Endometrium (tissue), 2 donors: ENCODE measurements at regions not wholly inside any gene's neighbourhood (a gene's known extent, or its start where the extent isn't known, plus 50 kb on each side); places are given as distances from the start of the nearest gene placed in this dataset.

Experiments
- FAIRE-seq: peaks from 2 replicates; lab custom pipeline; 2012; peaks lifted over from hg19 to GRCh38; lab: Jason Lieb, UNC
- donor health status: control.
- donor health status: control.

GRCh38 chr4:141403782-141404181 lies 183.1 kb downstream of the ZNF330 start:
- FAIRE-seq = no peak

GRCh38 chr4:141406237-141406636 lies 185.5 kb downstream of the ZNF330 start:
- no peak for FAIRE-seq

GRCh38 chr4:141409556-141409955 lies 188.9 kb downstream of the ZNF330 start:
- FAIRE-seq = no peak

GRCh38 chr4:141410839-141411238 lies 190.1 kb downstream of the ZNF330 start:
- no peak for FAIRE-seq

GRCh38 chr4:141411936-141412335 lies 191.2 kb downstream of the ZNF330 start:
- peak; percentile 94 for FAIRE-seq

GRCh38 chr4:141413366-141413765 lies 192.7 kb downstream of the ZNF330 start:
- no peak for FAIRE-seq

- no peak for FAIRE-seq
These were observed 195.0 kb downstream of the ZNF330 start for GRCh38 chr4:141415651-141416050.

GRCh38 chr4:141416219-141416618 lies 195.5 kb downstream of the ZNF330 start:
- FAIRE-seq = no peak

- FAIRE-seq = peak; percentile 67
These were observed 196.1 kb downstream of the ZNF330 start for GRCh38 chr4:141416677-141417363.

- no peak for FAIRE-seq
These were observed 196.7 kb downstream of the ZNF330 start for GRCh38 chr4:141417387-141417786.

- no peak for FAIRE-seq
These were observed 204.4 kb downstream of the ZNF330 start for GRCh38 chr4:141425124-141425523.

GRCh38 chr4:141427726-141428296 lies 207.1 kb downstream of the ZNF330 start:
- no peak for FAIRE-seq

- FAIRE-seq = no peak
These were observed 206.4 kb upstream of the IL15 start for GRCh38 chr4:141429933-141430332.

- no peak for FAIRE-seq
These were observed 205.7 kb upstream of the IL15 start for GRCh38 chr4:141430686-141431085.

GRCh38 chr4:141432000-141432712 lies 204.2 kb upstream of the IL15 start:
- no peak for FAIRE-seq

GRCh38 chr4:141435446-141436225 lies 200.7 kb upstream of the IL15 start:
- FAIRE-seq = peak; percentile 85

GRCh38 chr4:141439223-141439622 lies 197.2 kb upstream of the IL15 start:
- no peak for FAIRE-seq

- FAIRE-seq = no peak
These were observed 188.6 kb upstream of the IL15 start for GRCh38 chr4:141447761-141448160.

GRCh38 chr4:141448490-141448889 lies 187.9 kb upstream of the IL15 start:
- no peak for FAIRE-seq

- no peak for FAIRE-seq
These were observed 186.5 kb upstream of the IL15 start for GRCh38 chr4:141449927-141450326.

- FAIRE-seq = no peak
These were observed 180.7 kb upstream of the IL15 start for GRCh38 chr4:141455651-141456050.

- FAIRE-seq = no peak
These were observed 178.7 kb upstream of the IL15 start for GRCh38 chr4:141457653-141458052.

- no peak for FAIRE-seq
These were observed 177.9 kb upstream of the IL15 start for GRCh38 chr4:141458501-141458900.
